GM23248 (cell line): ENCODE measurements at regions not wholly inside any gene's neighbourhood (a gene's known extent, or its start where the extent isn't known, plus 50 kb on each side); places are given as distances from the start of the nearest gene placed in this dataset.

Source experiments
- EZH2 ChIP-seq: fragments of 200-600 bp; sonication (generic); IDR thresholded peaks from 2 replicates; pipeline ENCODE4 v1.6.1; 2018; ENCODE audit warnings: antibody characterized with exemption, mild to moderate bottlenecking; ENCODE audit not compliant: insufficient read depth, poor library complexity, severe bottlenecking
- EZH2phosphoT487 ChIP-seq: fragments of 200-600 bp; sonication (generic); IDR thresholded peaks from 2 replicates; pipeline ENCODE4 v1.6.1; 2018; ENCODE audit warnings: antibody characterized with exemption, moderate library complexity, mild to moderate bottlenecking, low read depth; ENCODE audit not compliant: insufficient read depth

GRCh38 chr3:72659188-72659587 lies 189.1 kb downstream of the SHQ1 start:
- no peak for TF ChIP-seq EZH2phosphoT487
- TF ChIP-seq EZH2 = no peak
